Gastroesophageal sphincter (tissue), 4 donors: ENCODE measurements at regions not wholly inside any gene's neighbourhood (a gene's known extent, or its start where the extent isn't known, plus 50 kb on each side); places are given as distances from the start of the nearest gene placed in this dataset.

ENCODE experiments used
- ATAC-seq: fragments of 150-250 bp; one replicate; pipeline ENCODE4 v1.9.1; 2016; ENCODE audit warnings: mild to moderate bottlenecking, moderate library complexity
- H3K27ac ChIP-seq, 4 donors: fragments of 200-600 bp; sonication (generic) in 3 of 4; 1 replicate in 3 of 4; 2 replicates in 1 of 4; pipeline ENCODE4 v1.5.1; 2016 to 2019
- H3K27me3 ChIP-seq: fragments of 200-600 bp; sonication (generic); one replicate; pipeline ENCODE4 v1.5.1; 2019
- H3K36me3 ChIP-seq, 2 donors: fragments of 200-600 bp; sonication (generic); one replicate each; pipeline ENCODE4 v1.5.1; 2019; ENCODE audit warnings: control low read depth in 1 of 2
- H3K4me1 ChIP-seq, 3 donors: fragments of 200-600 bp; sonication (generic); 1 replicate in 2 of 3; 2 replicates in 1 of 3; pipeline ENCODE4 v1.5.1; 2016 to 2019; ENCODE audit warnings: control low read depth in 2 of 3
- H3K4me3 ChIP-seq, 2 donors: fragments of 200-600 bp; sonication (generic); one replicate each; pipeline ENCODE4 v1.5.1; 2019; ENCODE audit warnings: mild to moderate bottlenecking in 1 of 2, moderate library complexity in 1 of 2
- H3K9me3 ChIP-seq, 3 donors: fragments of 200-600 bp; sonication (generic); one replicate each; pipeline ENCODE4 v1.5.1; 2017 to 2019; ENCODE audit warnings: control low read depth in 2 of 3
- EP300 ChIP-seq: sonication (generic); formaldehyde crosslinking; IDR thresholded peaks from one replicate; pipeline ENCODE4 v1.6.1; 2017; ENCODE audit warnings: antibody characterized with exemption, mild to moderate bottlenecking
- POLR2A ChIP-seq, 2 donors: fragments of 450-650 bp; IDR thresholded peaks; one replicate each; pipeline ENCODE4 v1.6.1; 2017; ENCODE audit warnings: antibody characterized with exemption in 2 of 2, mild to moderate bottlenecking in 2 of 2, moderate library complexity in 1 of 2
- POLR2AphosphoS5 ChIP-seq: sonication (generic); formaldehyde crosslinking; IDR thresholded peaks from one replicate; pipeline ENCODE4 v1.6.1; 2017; ENCODE audit warnings: antibody characterized with exemption
- WGBS, 2 donors: methylation state at CpG; one replicate each; pipeline ENCODE4 v1.1.5; 2018; ENCODE audit warnings: low coverage in 1 of 2; 5-methylcytosine and 5-hydroxymethylcytosine counted together
- TF ChIP-seq, protein P1 (sequence below), 4 experiments: fragments of 200-600 bp in 2 of 4; fragments of 450-650 bp in 2 of 4; sonication (generic) in 1 of 4; IDR thresholded peaks; one replicate each; pipeline ENCODE4 v1.5.1; 2017 to 2019; ENCODE audit warnings: antibody characterized with exemption in 4 of 4, mild to moderate bottlenecking in 2 of 4, moderate library complexity in 2 of 4

DNA sequence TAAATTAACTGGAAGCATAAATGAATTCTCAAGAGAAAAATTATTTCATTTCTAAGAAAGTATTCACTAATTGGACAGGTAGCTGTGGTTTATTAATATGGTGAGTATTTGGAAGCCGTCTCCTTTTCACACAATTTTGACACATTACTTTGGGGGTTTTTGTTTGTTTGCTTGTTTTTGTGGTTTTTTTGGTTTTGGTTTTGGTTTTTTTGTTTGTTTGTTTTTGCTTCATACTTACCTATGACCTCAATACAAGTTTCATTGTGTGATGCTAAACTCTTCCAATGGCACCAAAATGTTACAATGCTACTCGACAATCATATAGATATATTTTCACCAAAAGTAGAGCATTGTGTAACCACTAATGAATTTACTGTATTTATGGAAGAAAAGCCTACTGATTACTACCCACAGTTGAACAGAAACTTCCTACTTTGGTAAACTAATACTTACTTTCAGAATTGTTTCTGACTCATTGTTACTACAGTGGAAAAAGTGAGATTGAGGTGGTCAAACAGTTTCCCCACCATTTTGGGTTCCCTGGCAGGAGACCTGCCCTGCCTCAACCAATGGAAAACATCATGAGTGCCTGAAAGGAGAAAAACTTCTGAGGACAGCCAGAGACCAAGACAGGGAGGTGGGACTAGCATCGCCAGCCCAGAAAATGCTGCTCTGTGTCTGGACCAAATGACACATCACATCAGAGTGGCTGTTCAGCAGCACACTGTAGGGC is 443.1 kb downstream of the HNRNPD start:
- no peak overlapping the region for H3K4me3 ChIP-seq
- H3K4me1 ChIP-seq: no peaks in the 10 kb centered on the region
- TF ChIP-seq POLR2A (IDR thresholded peaks at IDR 0.05) (no peak), EP300 (no peak), POLR2AphosphoS5 (no peak)
- TF ChIP-seq, protein P1, sequence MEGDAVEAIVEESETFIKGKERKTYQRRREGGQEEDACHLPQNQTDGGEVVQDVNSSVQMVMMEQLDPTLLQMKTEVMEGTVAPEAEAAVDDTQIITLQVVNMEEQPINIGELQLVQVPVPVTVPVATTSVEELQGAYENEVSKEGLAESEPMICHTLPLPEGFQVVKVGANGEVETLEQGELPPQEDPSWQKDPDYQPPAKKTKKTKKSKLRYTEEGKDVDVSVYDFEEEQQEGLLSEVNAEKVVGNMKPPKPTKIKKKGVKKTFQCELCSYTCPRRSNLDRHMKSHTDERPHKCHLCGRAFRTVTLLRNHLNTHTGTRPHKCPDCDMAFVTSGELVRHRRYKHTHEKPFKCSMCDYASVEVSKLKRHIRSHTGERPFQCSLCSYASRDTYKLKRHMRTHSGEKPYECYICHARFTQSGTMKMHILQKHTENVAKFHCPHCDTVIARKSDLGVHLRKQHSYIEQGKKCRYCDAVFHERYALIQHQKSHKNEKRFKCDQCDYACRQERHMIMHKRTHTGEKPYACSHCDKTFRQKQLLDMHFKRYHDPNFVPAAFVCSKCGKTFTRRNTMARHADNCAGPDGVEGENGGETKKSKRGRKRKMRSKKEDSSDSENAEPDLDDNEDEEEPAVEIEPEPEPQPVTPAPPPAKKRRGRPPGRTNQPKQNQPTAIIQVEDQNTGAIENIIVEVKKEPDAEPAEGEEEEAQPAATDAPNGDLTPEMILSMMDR (IDR thresholded peaks at IDR 0.05): no peak
- no peak overlapping the region for H3K27ac ChIP-seq
- WGBS, 2 donors: 88 to 92% methylated on average over 2 to 3 of the region's 3 CpGs
- H3K36me3 ChIP-seq: no peaks in the 10 kb centered on the region
- H3K27me3 ChIP-seq: no peaks in the 10 kb centered on the region
- no peak for ATAC-seq
- no peaks in the 10 kb centered on the region for H3K9me3 ChIP-seq

DNA sequence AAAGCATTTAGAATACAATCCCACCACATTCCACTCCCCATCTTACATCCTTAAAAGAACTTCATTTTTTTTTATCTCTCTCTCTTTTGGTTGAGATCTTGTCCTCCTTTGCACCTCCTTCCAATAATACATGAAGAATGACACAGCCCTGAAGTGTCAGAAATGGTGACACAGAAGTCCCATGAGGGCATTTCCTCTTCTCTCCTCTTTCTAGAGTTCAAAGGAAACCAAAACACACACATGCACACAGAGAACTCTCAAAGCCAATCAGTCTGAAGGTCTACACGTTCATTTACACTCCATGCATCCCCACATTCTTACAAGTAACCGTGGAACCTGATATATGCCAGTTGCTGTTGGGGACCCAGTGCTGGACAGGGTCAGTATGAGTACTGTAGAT is 450.7 kb downstream of the HNRNPD start:
- WGBS, 2 donors: 59 to 83% methylated on average over 2 of the region's 2 CpGs
- H3K4me1 ChIP-seq: peaks cover 0 to 7% (median 0%) of the 10 kb centered on the region in 3 donors
- no peaks in the 10 kb centered on the region for H3K27me3 ChIP-seq
- no peak overlapping the region for H3K4me3 ChIP-seq
- ATAC-seq: no peak
- H3K9me3 ChIP-seq: no peaks in the 10 kb centered on the region
- no peak for TF ChIP-seq POLR2AphosphoS5
- no peak for TF ChIP-seq EP300
- TF ChIP-seq, protein P1 (IDR thresholded peaks at IDR 0.05): no peak
- TF ChIP-seq POLR2A (IDR thresholded peaks at IDR 0.05): no peak
- no peaks in the 10 kb centered on the region for H3K36me3 ChIP-seq
- no peak overlapping the region for H3K27ac ChIP-seq

DNA sequence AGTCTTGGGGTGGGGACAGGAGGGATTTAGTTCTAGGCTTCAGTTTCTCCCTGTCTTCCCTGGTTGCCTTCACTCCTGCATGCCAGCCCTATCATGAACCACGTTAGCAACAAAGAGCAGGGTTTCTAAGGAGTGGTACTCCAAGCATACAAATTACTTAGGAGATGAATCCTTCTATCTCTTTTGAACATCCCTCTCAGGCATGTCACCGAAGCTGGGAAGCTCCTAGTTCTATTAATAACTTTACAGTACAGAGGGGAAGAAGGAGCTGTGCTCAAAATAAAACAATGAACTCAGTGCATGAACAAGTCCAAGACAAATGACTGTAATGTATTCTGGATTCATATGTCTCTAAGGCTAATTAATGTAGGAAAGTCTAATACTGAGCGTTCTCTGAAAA is 450.6 kb upstream of the RASGEF1B start:
- no peak for TF ChIP-seq EP300
- 22 to 39% methylated on average over 2 to 3 of the region's 3 CpGs for WGBS, 2 donors
- Histone ChIP-seq H3K27ac (no peak overlapping the region), H3K4me1 (peaks cover 0 to 7% (median 0%) of the 10 kb centered on the region in 3 donors), H3K9me3 (no peaks in the 10 kb centered on the region), H3K4me3 (no peak overlapping the region), H3K27me3 (no peaks in the 10 kb centered on the region), H3K36me3 (no peaks in the 10 kb centered on the region)
- ATAC-seq: no peak

DNA sequence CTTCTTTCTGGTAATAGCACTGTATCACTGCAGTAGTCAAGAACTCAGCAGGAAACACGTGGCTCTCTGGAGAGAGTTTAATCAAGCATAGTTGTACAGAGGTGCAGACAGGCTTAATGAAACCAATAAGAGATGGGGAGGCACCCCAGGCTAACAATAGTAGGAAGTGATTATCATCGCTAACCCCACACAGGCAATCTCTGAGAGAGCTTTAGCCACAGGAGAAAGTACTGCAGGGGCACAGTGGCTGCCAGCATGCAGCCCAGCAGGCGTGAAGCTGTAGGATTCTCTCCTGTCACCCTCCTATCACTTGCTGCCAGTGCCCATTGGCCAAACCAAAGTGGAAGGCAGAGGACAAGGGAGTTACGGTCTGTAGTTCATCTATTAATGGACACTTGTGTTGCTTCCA is 450.0 kb upstream of the RASGEF1B start:
- no peaks in the 10 kb centered on the region for H3K9me3 ChIP-seq
- 56 to 74% methylated on average over 3 of the region's 4 CpGs for WGBS, 2 donors
- TF ChIP-seq POLR2A (IDR thresholded peaks at IDR 0.05): no peak
- TF ChIP-seq, protein P1 (IDR thresholded peaks at IDR 0.05): no peak
- TF ChIP-seq POLR2AphosphoS5: no peak
- no peak for TF ChIP-seq EP300
- no peak for ATAC-seq
- no peaks in the 10 kb centered on the region for H3K36me3 ChIP-seq
- no peak overlapping the region for H3K27ac ChIP-seq
- no peaks in the 10 kb centered on the region for H3K27me3 ChIP-seq
- H3K4me1 ChIP-seq: peaks cover 0 to 7% (median 0%) of the 10 kb centered on the region in 3 donors
- H3K4me3 ChIP-seq: no peak overlapping the region

DNA sequence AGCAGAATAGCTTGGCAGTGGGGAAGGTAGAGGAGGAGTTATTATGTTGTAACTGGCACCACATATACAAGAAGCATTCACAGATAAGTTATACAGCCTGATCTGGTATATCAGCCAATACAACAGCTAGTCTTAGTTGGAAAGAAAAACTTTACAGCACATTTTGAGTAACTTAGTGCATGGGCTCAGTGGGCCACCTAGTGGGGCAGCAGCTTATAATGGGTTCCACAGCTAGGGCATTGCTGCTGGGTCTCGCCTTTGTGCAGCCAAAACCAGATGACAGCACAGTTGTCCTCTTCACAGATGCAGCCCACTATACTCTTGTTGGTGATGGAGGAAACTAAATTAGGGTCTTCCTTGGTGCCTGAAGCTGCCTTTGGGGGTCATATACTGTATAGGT is 448.1 kb upstream of the RASGEF1B start:
- no peaks in the 10 kb centered on the region for H3K9me3 ChIP-seq
- TF ChIP-seq POLR2A (IDR thresholded peaks at IDR 0.05) (no peak), EP300 (no peak)
- no peak for ATAC-seq
- WGBS, 2 donors: 83% methylated on average over 1 of the region's 1 CpG; no CpG with 5 or more reads in 1 of the 2 donors
- H3K27me3 ChIP-seq: no peaks in the 10 kb centered on the region
- no peak overlapping the region for H3K27ac ChIP-seq
- no peaks in the 10 kb centered on the region for H3K36me3 ChIP-seq
- H3K4me3 ChIP-seq: no peak overlapping the region
- peaks cover 0 to 7% (median 0%) of the 10 kb centered on the region in 3 donors for H3K4me1 ChIP-seq

DNA sequence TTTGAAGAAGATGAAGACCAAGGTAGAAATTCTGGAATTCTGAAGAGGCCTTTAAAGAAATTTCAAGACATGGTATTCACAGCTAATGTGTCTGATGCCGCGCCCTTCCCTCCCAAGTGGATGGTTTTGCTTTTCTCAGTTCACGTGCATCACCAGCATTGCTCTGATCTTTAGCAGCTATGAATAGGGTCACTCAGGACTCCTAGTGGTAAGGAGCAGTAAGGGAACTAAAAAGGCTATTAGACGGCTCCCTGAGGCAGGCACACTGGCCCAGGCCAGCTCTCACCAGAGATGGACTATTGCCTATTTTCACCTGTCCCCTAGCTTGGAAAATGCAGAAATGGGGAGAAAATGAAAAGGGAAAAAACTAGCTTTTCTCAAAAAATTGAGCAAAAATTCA is 447.5 kb upstream of the RASGEF1B start:
- Histone ChIP-seq H3K4me3 (no peak overlapping the region), H3K9me3 (no peaks in the 10 kb centered on the region), H3K36me3 (no peaks in the 10 kb centered on the region), H3K27ac (no peak overlapping the region), H3K4me1 (peaks cover 0 to 7% (median 0%) of the 10 kb centered on the region in 3 donors), H3K27me3 (no peaks in the 10 kb centered on the region)
- TF ChIP-seq POLR2AphosphoS5 (no peak), POLR2A (IDR thresholded peaks at IDR 0.05) (no peak), EP300 (no peak)
- TF ChIP-seq, protein P1 (IDR thresholded peaks at IDR 0.05): no peak
- 76 to 84% methylated on average over 3 to 4 of the region's 4 CpGs for WGBS, 2 donors
- ATAC-seq: no peak
